Activated T-helper 17 cell treated with anti-CD3 and anti-CD28 coated beads, Interleukin-2, amount 50 U/mL, for 72 hours (primary cell): ENCODE measurements at regions not wholly inside any gene's neighbourhood (a gene's known extent, or its start where the extent isn't known, plus 50 kb on each side); places are given as distances from the start of the nearest gene placed in this dataset.
"Not testable (repeated sequence)": the region's sequence is repeated elsewhere in the genome, so short reads cannot be mapped to it uniquely, and the experiment has no call there.

Source experiments
- ATAC-seq: fragments of 150-1000 bp; cut with Tn5 transposase; replicated peaks from 2 replicates; pipeline ENCODE4 v1.10.0; 2021; ENCODE audit warnings: mild to moderate bottlenecking, moderate library complexity
- H3K27ac Mint-ChIP-seq: one replicate; pipeline ENCODE4 v1.8.0; 2022; ENCODE audit warnings: mixed read lengths
- H3K27me3 Mint-ChIP-seq: one replicate; pipeline ENCODE4 v1.8.0; 2022; ENCODE audit warnings: mixed read lengths
- H3K36me3 Mint-ChIP-seq: one replicate; pipeline ENCODE4 v1.8.0; 2022; ENCODE audit warnings: low read depth, mild to moderate bottlenecking, mixed read lengths
- H3K4me1 Mint-ChIP-seq: one replicate; pipeline ENCODE4 v1.8.0; 2022; ENCODE audit warnings: mixed read lengths
- H3K4me3 Mint-ChIP-seq: one replicate; pipeline ENCODE4 v1.8.0; 2022; ENCODE audit warnings: mild to moderate bottlenecking, mixed read lengths
- H3K9me3 Mint-ChIP-seq: one replicate; pipeline ENCODE4 v1.8.0; 2022; ENCODE audit warnings: mixed read lengths

GRCh38 chr4:107391009-107391629 is 328.9 kb downstream of the PAPSS1 start:
- H3K9me3 Mint-ChIP-seq, result no peaks in the 10 kb centered on the region
- no peak overlapping the region for H3K4me3 Mint-ChIP-seq
- peaks cover under 1% of the 10 kb centered on the region for H3K27me3 Mint-ChIP-seq
- no peak for ATAC-seq
- no peaks in the 10 kb centered on the region for H3K36me3 Mint-ChIP-seq
- no peak overlapping the region for H3K27ac Mint-ChIP-seq
- H3K4me1 Mint-ChIP-seq, result no peaks in the 10 kb centered on the region

GRCh38 chr4:107389965-107390364 is 330.1 kb downstream of the PAPSS1 start:
- no peak overlapping the region for H3K4me3 Mint-ChIP-seq
- H3K27ac Mint-ChIP-seq, result no peak overlapping the region
- H3K4me1 Mint-ChIP-seq, result no peaks in the 10 kb centered on the region
- no peaks in the 10 kb centered on the region for H3K36me3 Mint-ChIP-seq
- H3K9me3 Mint-ChIP-seq, result no peaks in the 10 kb centered on the region
- peaks cover 6% of the 10 kb centered on the region for H3K27me3 Mint-ChIP-seq
- ATAC-seq, result no peak

GRCh38 chr4:107388736-107389274 is 331.2 kb downstream of the PAPSS1 start:
- no peak for ATAC-seq
- Mint-ChIP-seq H3K27ac (no peak overlapping the region), H3K4me3 (no peak overlapping the region), H3K36me3 (no peaks in the 10 kb centered on the region), H3K27me3 (peaks cover 6% of the 10 kb centered on the region), H3K4me1 (no peaks in the 10 kb centered on the region), H3K9me3 (peaks cover 6% of the 10 kb centered on the region)

DNA sequence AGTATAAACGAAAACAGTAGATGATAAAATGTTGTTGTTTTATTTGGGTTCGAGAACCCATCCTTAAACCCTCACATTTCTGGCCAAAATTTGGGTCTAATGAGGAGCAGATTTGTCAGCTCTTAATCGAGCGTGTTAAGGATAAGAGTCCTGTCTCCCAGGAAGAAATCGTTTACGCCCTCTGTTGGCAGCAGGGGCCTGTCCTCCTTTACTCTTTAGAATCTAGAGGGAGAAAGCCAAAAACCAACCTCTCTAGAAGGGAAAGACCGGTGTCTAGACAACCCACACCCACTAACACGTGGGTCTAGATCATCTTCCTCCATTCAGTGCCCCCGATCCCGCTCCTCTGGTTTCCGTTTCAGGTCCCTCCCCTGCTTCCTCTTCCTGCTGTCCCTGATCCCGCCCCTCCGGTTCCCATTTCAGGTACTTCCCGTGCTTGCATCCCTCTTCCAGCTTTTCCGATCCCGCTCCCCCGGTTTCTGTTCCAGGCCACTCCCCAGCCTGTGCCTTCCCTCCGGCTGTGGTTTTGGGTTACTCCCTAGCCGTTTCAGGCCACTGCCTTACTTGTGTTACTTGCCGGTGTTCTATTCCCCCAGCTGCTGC is 339.1 kb downstream of the PAPSS1 start:
- peaks cover 14% of the 10 kb centered on the region for H3K27me3 Mint-ChIP-seq
- H3K36me3 Mint-ChIP-seq, result no peaks in the 10 kb centered on the region
- ATAC-seq, result no peak
- no peaks in the 10 kb centered on the region for H3K4me1 Mint-ChIP-seq
- peaks cover 6% of the 10 kb centered on the region for H3K9me3 Mint-ChIP-seq
- no peak overlapping the region for H3K4me3 Mint-ChIP-seq
- no peak overlapping the region for H3K27ac Mint-ChIP-seq

DNA sequence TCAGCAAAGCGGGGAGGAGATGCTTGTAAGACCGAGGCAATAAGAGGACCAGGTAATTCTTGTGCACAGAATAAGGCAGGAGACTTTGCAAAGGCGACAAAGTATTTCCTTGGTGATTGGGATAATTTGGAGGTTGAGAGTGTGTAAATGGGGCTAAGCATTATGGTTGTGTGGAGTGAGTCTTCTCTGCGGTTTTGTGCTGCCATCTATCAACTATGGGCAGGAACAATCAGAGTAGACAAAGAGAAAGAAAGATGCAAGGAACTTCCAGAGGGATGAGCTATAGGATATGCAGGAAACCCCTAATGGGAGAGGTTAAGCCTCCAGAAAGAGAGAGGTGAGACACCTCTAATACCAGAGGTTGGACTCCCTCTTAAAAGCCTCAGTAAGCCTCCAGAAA is 339.8 kb downstream of the PAPSS1 start:
- H3K36me3 Mint-ChIP-seq, result no peaks in the 10 kb centered on the region
- H3K4me3 Mint-ChIP-seq, result no peak overlapping the region
- ATAC-seq, result no peak
- H3K9me3 Mint-ChIP-seq, result peaks cover 6% of the 10 kb centered on the region
- H3K27me3 Mint-ChIP-seq, result peaks cover 11% of the 10 kb centered on the region
- H3K4me1 Mint-ChIP-seq, result no peaks in the 10 kb centered on the region
- no peak overlapping the region for H3K27ac Mint-ChIP-seq

GRCh38 chr4:107379054-107379869 is 340.8 kb downstream of the PAPSS1 start:
- Mint-ChIP-seq H3K27ac (no peak overlapping the region), H3K4me1 (no peaks in the 10 kb centered on the region), H3K27me3 (peaks cover 11% of the 10 kb centered on the region), H3K36me3 (no peaks in the 10 kb centered on the region), H3K4me3 (no peak overlapping the region), H3K9me3 (peaks cover under 1% of the 10 kb centered on the region)
- ATAC-seq, result no peak

DNA sequence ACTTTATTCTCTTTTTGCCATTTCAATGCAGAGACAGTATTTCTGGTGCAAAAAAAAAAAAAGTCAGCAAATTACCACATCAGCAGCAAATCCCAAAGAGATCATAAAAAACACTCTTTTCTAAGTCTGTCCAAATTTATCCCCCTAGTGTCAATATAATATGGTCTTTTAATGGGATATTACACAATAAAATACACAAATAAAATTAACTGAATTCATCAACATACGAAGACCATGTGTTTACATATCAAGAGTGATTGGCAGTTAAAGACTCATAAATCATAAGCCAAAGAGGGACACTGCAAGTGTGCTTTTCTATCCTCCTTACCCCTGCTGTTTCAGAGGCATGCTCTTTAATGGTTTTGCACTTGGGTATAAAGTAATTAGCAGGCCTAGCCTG is 340.2 kb upstream of the DKK2 start:
- Mint-ChIP-seq H3K27me3 (peaks cover 8% of the 10 kb centered on the region), H3K4me3 (no peak overlapping the region), H3K9me3 (no peaks in the 10 kb centered on the region), H3K4me1 (no peaks in the 10 kb centered on the region), H3K27ac (no peak overlapping the region), H3K36me3 (no peaks in the 10 kb centered on the region)
- no peak for ATAC-seq

DNA sequence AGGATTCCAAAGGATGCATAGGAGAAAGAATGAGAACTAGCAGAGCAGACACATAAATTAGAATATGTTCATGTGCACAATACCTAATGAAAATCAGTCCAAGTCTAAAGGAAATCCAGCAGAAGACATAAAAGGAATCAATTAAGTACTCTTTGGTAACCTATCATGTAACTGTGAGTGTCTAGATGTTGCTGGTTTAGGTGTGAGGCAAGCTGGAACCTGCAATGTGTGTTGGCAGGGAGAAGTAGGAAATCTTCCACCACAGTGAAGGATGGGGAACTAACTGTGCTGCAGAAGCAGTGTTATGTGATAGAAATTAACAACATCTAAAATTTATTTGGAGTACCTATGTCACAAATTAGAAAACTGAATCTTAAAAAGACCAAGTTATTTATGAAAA is 330.8 kb upstream of the DKK2 start:
- Mint-ChIP-seq H3K4me3 (no peak overlapping the region), H3K4me1 (no peaks in the 10 kb centered on the region), H3K9me3 (no peaks in the 10 kb centered on the region), H3K36me3 (no peaks in the 10 kb centered on the region), H3K27ac (no peak overlapping the region), H3K27me3 (peaks cover 9% of the 10 kb centered on the region)
- ATAC-seq, result no peak

DNA sequence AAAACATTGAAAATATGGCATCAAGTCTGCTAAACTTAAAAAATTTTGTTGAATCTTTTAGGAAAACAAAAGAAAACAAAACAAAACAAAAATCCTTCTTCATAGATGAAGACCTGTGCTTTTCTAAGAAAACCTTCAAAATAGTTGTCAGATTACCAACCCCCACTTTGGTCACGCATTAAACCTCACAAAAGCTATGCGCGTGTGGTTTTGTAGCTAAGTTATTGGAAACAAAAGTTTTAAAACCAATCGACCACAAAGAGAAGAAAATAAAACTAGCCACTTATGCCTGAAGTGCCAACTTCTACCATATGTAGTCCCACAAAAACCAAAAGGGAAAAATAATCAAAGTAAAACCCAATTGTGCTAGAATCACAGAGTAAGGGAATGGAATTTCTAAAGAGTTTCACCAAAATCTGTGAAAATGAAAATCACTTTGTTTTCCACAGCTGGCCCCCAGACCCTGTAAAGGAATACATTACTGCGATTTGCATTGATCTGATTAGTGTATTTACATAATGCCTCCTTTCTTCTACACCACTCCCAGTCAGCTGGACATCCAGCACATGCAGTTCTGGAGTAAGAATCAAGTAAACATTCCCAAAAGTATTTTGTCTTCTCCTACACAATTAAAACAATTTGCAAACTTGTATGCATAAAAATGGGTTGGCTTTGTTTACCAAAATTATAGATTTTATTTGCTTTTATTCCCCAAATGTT is 330.1 kb upstream of the DKK2 start:
- Mint-ChIP-seq H3K4me1 (no peaks in the 10 kb centered on the region), H3K9me3 (no peaks in the 10 kb centered on the region), H3K4me3 (no peak overlapping the region), H3K27me3 (peaks cover 12% of the 10 kb centered on the region), H3K36me3 (no peaks in the 10 kb centered on the region), H3K27ac (no peak overlapping the region)
- no peak for ATAC-seq

DNA sequence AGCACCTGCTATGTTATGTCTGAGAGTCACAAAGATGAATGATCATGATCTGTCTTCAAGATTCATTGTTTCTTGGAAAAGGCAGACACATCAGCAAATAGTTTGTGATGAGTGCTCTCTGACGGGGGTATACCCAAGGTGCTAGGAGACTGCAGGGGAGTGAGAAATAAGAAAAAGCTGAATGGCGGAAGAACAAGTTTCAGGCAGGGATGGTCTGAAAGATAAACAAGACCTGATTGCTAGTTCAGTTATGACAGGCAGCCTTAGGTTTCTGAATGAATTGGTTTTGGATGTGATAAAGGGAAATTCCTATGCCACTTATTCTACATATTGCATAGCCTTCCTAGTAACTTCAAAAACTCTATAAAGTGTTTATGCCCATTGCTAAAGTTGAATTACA is 327.0 kb upstream of the DKK2 start:
- Mint-ChIP-seq H3K27ac (no peak overlapping the region), H3K4me1 (no peaks in the 10 kb centered on the region), H3K36me3 (no peaks in the 10 kb centered on the region), H3K9me3 (no peaks in the 10 kb centered on the region), H3K27me3 (peaks cover 18% of the 10 kb centered on the region), H3K4me3 (no peak overlapping the region)
- ATAC-seq, result peak; percentile 79

GRCh38 chr4:107359208-107359607 is 323.1 kb upstream of the DKK2 start:
- no peak overlapping the region for H3K27ac Mint-ChIP-seq
- no peaks in the 10 kb centered on the region for H3K36me3 Mint-ChIP-seq
- H3K9me3 Mint-ChIP-seq, result no peaks in the 10 kb centered on the region
- no peak overlapping the region for H3K4me3 Mint-ChIP-seq
- no peaks in the 10 kb centered on the region for H3K4me1 Mint-ChIP-seq
- H3K27me3 Mint-ChIP-seq, result peaks cover 9% of the 10 kb centered on the region
- no peak for ATAC-seq

GRCh38 chr4:107354304-107354703 is 318.2 kb upstream of the DKK2 start:
- not testable (repeated sequence) for H3K4me1 Mint-ChIP-seq, H3K27ac Mint-ChIP-seq, H3K9me3 Mint-ChIP-seq, H3K27me3 Mint-ChIP-seq, H3K4me3 Mint-ChIP-seq, ATAC-seq, H3K36me3 Mint-ChIP-seq

- Mint-ChIP-seq H3K4me3 (no peak overlapping the region), H3K9me3 (no peaks in the 10 kb centered on the region), H3K36me3 (no peaks in the 10 kb centered on the region), H3K27me3 (peaks cover 3% of the 10 kb centered on the region), H3K27ac (no peak overlapping the region), H3K4me1 (no peaks in the 10 kb centered on the region)
- ATAC-seq, result no peak
Measured at GRCh38 chr4:107351196-107351595, 315.1 kb upstream of the DKK2 start.

- ATAC-seq, result no peak
- no peaks in the 10 kb centered on the region for H3K4me1 Mint-ChIP-seq
- H3K9me3 Mint-ChIP-seq, result no peaks in the 10 kb centered on the region
- H3K36me3 Mint-ChIP-seq, result no peaks in the 10 kb centered on the region
- no peak overlapping the region for H3K4me3 Mint-ChIP-seq
- peaks cover 3% of the 10 kb centered on the region for H3K27me3 Mint-ChIP-seq
- H3K27ac Mint-ChIP-seq, result no peak overlapping the region
Measured at GRCh38 chr4:107349732-107350131, 313.6 kb upstream of the DKK2 start.
